Heart right ventricle (tissue), 16 donors: ENCODE measurements at regions not wholly inside any gene's neighbourhood (a gene's known extent, or its start where the extent isn't known, plus 50 kb on each side); places are given as distances from the start of the nearest gene placed in this dataset.
A peak's percentile ranks its signal among the peaks of the same experiment; 100 is the strongest.

Experiments
- ATAC-seq, 8 donors: fragments of 200-7000 bp; cut with Tn5 transposase; one replicate each; pipeline ENCODE4 v1.9.1; 2020; ENCODE audit warnings: mild to moderate bottlenecking in 8 of 8, moderate library complexity in 8 of 8, moderate number of reproducible peaks in 1 of 8
- DNase-seq, 2 donors: peaks; one replicate each; pipeline ENCODE4 v3.0.0-alpha.2; 2020
- H3K27ac ChIP-seq, 10 donors: fragments of 200-600 bp; sonication (generic) in 2 of 10; one replicate each; pipeline versions ENCODE4 v1.5.0 to v1.8.0; 2020 to 2022; ENCODE audit warnings: mild to moderate bottlenecking in 3 of 10
- H3K27me3 ChIP-seq, 7 donors: fragments of 200-600 bp; one replicate each; pipeline ENCODE4 v1.8.0; 2021 to 2022; ENCODE audit warnings: mild to moderate bottlenecking in 2 of 7
- H3K36me3 ChIP-seq, 9 donors: fragments of 200-600 bp; sonication (generic) in 1 of 9; one replicate each; pipeline versions ENCODE4 v1.5.0 to v1.8.0; 2020 to 2022; ENCODE audit warnings: mild to moderate bottlenecking in 2 of 9
- H3K4me1 ChIP-seq, 9 donors: fragments of 200-600 bp; sonication (generic) in 1 of 9; one replicate each; pipeline versions ENCODE4 v1.5.0 to v1.8.0; 2020 to 2022; ENCODE audit warnings: mild to moderate bottlenecking in 4 of 9
- H3K4me3 ChIP-seq, 10 donors: fragments of 200-600 bp; sonication (generic) in 2 of 10; one replicate each; pipeline versions ENCODE4 v1.5.0 to v1.8.0; 2020 to 2022; ENCODE audit warnings: mild to moderate bottlenecking in 7 of 10, moderate library complexity in 2 of 10
- H3K9me3 ChIP-seq, 11 donors: fragments of 200-600 bp in 10 of 11; sonication (generic) in 2 of 11; one replicate each; pipeline versions ENCODE4 v1.5.0 to v1.8.0; 2013 to 2022; ENCODE audit warnings: mild to moderate bottlenecking in 2 of 11, control low read depth in 1 of 11, moderate library complexity in 1 of 11
- CTCF ChIP-seq, 9 donors: fragments of 200-600 bp; sonication (generic) in 2 of 9; IDR thresholded peaks; one replicate each; pipeline versions ENCODE4 v1.5.0 to v1.8.0; 2021 to 2022; ENCODE audit warnings: antibody characterized with exemption in 9 of 9, mild to moderate bottlenecking in 5 of 9, moderate library complexity in 1 of 9
- WGBS, 2 donors: extraction: QIAGEN DNeasy Blood & Tissue Kit; methylation state at CpG; one replicate each; pipeline ENCODE4 v1.1.7; 2013; ENCODE audit warnings: inconsistent platforms in 1 of 2; 5-methylcytosine and 5-hydroxymethylcytosine counted together
- intact Hi-C, 10 donors: fragments of 100-400 bp; cut with DNase I; formaldehyde crosslinking; loops; one replicate each; pipeline versions ENCODE4 v1.11.1 to v1.14.2; 2022
- donor health status: Arrhythmogenic right ventricular cardiomyopathy.
- donor health status: ischemic (EF 13 %, LVEDD 7.1; RV severe dilation, severe dysfunction).
- donor health status: healthy with polysubstance abuse.
- donor health status: DM: no; HTN: yes; CAD: no.
- donor health status: DM: no; HTN: no; CAD: no.
- donor health status: ischemic (EF 25% LVEDD 6.9; RV normal size, moderate dysfunction).
- donor health status: ischemic (EF 25% LVEDD 5.7; RV mildly dilated, moderate dysfunction).
- donor health status: healthy.
- donor health status: DM: yes; HTN: yes; CAD: no.
- donor health status: Ischemic cardiomyopathy.
- donor health status: ischemic (EF 35%, LVEDD 5.7; RV mildly dilated, moderate dysfunction).
- donor health status: nonischemic (EF 11% LVEDD 7.7; RV severe dilation, severe dysfunction).
- donor health status: DM: yes; HTN: yes; CAD: no.
- donor health status: PGD.
- donor health status: ischemic (EF 29% LVEDD 5.4; RV normal size, mild dysfunction).
- donor health status: nonischemic (EF 23%, LVEDD 6.1; RV moderate dilation, normal function).

DNA sequence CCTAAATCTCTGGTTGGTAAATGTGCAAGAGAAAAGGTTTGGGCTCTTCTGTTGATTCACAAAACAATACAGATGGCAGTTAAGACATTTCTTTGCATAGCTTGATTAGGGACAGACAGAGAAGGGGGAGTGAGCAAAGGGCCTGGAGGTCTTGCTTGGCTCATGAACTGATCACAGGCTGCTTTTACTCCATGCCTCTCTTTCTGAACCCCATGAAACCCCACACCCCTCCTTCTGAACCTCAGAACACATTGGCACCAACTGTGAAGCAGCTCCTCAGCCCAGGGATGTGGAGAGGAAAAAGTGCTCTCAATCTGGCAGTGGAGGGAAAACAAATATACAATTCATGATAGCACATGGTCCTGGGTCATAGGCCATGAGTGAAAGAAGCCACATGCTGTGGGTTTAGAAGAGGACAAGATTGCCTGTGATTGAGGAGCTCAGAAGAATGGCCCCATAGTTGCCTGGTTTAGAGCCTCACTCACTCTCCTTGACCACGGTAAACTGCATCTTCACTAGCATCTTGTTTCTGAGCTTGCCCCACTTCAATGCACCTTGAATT is 111.6 kb upstream of the GADD45A start:
- Histone ChIP-seq H3K9me3 (no peaks in the 10 kb centered on the region), H3K27me3 (no peaks in the 10 kb centered on the region), H3K4me3 (no peak overlapping the region), H3K4me1 (peaks cover 0 to 29% (median 14%) of the 10 kb centered on the region in 9 donors), H3K36me3 (no peaks in the 10 kb centered on the region), H3K27ac (peak overlapping the region in 1 of 10 donors; percentile 15)
- 88 to 91% methylated on average over 1 of the region's 1 CpG for WGBS, 2 donors
- intact Hi-C loops: loop anchor here in 2 of 10 donors (10.0 kb wide), 1 partner anchor 111 kb away; the partner anchor contains the start of gene GADD45A (in 2 of the 2)
- no peak for TF ChIP-seq CTCF (IDR thresholded peaks at IDR 0.05)
- ATAC-seq (no peak), DNase-seq (no peak)

GRCh38 chr1:67574221-67574620 is 110.8 kb upstream of the GADD45A start:
- Histone ChIP-seq H3K27ac (no peak overlapping the region), H3K27me3 (no peaks in the 10 kb centered on the region), H3K36me3 (no peaks in the 10 kb centered on the region), H3K4me3 (no peak overlapping the region), H3K9me3 (no peaks in the 10 kb centered on the region), H3K4me1 (peaks cover 0 to 31% (median 14%) of the 10 kb centered on the region in 9 donors)
- no peak for DNase-seq
- no peak for TF ChIP-seq CTCF (IDR thresholded peaks at IDR 0.05)
- ATAC-seq: no peak
- WGBS, 2 donors: 88 to 96% methylated on average over 5 of the region's 5 CpGs
- intact Hi-C loops: loop anchor here in 2 of 10 donors (10.0 kb wide), 1 partner anchor 111 kb away; the partner anchor contains the start of gene GADD45A (in 2 of the 2)

DNA sequence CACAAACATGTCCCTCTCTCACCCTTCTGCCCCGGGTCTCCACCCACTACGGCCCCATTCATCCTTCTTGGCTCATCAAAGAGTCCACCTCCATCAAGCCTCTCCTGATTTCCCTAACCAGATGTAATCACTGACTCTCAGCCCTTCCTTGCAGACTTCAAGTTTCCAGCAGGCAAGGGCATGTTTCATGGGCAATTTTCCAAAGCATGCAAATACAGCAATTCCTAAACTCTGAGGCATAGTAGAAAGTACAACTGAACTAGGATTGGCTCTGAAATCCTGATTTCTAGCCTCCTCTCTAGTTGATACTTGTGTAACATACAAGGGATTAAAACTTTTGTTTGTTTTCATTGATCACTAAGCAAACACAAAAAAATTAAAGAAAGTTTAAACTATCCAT is 109.1 kb upstream of the GADD45A start:
- Histone ChIP-seq H3K36me3 (no peaks in the 10 kb centered on the region), H3K27me3 (no peaks in the 10 kb centered on the region), H3K9me3 (no peaks in the 10 kb centered on the region), H3K27ac (no peak overlapping the region), H3K4me1 (peaks cover 0 to 22% (median 7%) of the 10 kb centered on the region in 9 donors), H3K4me3 (no peak overlapping the region)
- intact Hi-C loops: loop anchor here in 2 of 10 donors (10.0 kb wide), 1 partner anchor 109 kb away; the partner anchor contains the start of gene GADD45A (in 2 of the 2)
- TF ChIP-seq CTCF (IDR thresholded peaks at IDR 0.05): no peak
- DNase-seq (no peak), ATAC-seq (no peak)
- WGBS, 2 donors: 78 to 86% methylated on average over 2 of the region's 2 CpGs

DNA sequence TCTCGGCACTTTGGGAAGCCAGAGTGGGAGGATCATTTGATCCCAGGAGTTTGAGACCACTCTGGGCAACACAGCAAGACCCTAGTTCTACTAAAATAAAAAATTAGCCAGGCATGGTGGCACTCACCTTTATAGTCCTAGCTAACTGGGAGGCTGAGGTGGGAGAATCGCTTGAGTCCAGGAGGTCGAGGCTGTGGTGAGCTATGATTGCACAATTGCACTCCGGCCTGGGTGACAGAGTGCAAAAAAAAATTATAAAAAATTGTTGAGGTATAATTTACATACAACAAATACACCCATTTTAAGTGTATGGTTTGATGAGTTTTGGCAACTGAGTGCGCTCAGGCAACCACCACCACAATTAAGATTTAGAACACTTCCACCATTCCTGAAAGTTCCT is 108.5 kb upstream of the GADD45A start:
- intact Hi-C loops: loop anchor here in 2 of 10 donors (10.0 kb wide), 1 partner anchor 108 kb away; the partner anchor contains the start of gene GADD45A (in 2 of the 2)
- no peak for DNase-seq
- 97% methylated on average over 5 of the region's 5 CpGs for WGBS, 2 donors
- no peak for ATAC-seq
- Histone ChIP-seq H3K4me3 (no peak overlapping the region), H3K36me3 (no peaks in the 10 kb centered on the region), H3K27ac (no peak overlapping the region), H3K27me3 (no peaks in the 10 kb centered on the region), H3K4me1 (peaks cover 0 to 23% (median 6%) of the 10 kb centered on the region in 9 donors), H3K9me3 (no peaks in the 10 kb centered on the region)
- no peak for TF ChIP-seq CTCF (IDR thresholded peaks at IDR 0.05)
